HUES48 (cell line): ENCODE measurements at regions not wholly inside any gene's neighbourhood (a gene's known extent, or its start where the extent isn't known, plus 50 kb on each side); places are given as distances from the start of the nearest gene placed in this dataset.

ENCODE experiments used
- H3K27ac ChIP-seq: one replicate; pipeline ENCODE4 v1.7.0; 2013; ENCODE audit warnings: low read depth, low read length, inconsistent platforms
- H3K27me3 ChIP-seq: 2 replicates; pipeline ENCODE4 v1.6.1; 2013; ENCODE audit warnings: mild to moderate bottlenecking, low read length; ENCODE audit not compliant: control insufficient read depth, insufficient read depth
- H3K36me3 ChIP-seq: 2 replicates; pipeline ENCODE4 v1.6.1; 2013; ENCODE audit warnings: low read length; ENCODE audit not compliant: control insufficient read depth, insufficient read depth
- H3K4me1 ChIP-seq: 2 replicates; pipeline ENCODE4 v1.6.1; 2013; ENCODE audit warnings: mild to moderate bottlenecking, low read length; ENCODE audit not compliant: control insufficient read depth, insufficient read depth
- H3K4me3 ChIP-seq: 2 replicates; pipeline ENCODE4 v1.5.1; 2013; ENCODE audit warnings: mild to moderate bottlenecking, low read depth, low read length
- H3K9ac ChIP-seq: 2 replicates; pipeline ENCODE4 v1.6.1; 2013; ENCODE audit warnings: mild to moderate bottlenecking, low read depth, low read length, moderate library complexity
- H3K9me3 ChIP-seq: 2 replicates; pipeline ENCODE4 v1.6.1; 2013; ENCODE audit warnings: low read length; ENCODE audit not compliant: control insufficient read depth, insufficient read depth

DNA sequence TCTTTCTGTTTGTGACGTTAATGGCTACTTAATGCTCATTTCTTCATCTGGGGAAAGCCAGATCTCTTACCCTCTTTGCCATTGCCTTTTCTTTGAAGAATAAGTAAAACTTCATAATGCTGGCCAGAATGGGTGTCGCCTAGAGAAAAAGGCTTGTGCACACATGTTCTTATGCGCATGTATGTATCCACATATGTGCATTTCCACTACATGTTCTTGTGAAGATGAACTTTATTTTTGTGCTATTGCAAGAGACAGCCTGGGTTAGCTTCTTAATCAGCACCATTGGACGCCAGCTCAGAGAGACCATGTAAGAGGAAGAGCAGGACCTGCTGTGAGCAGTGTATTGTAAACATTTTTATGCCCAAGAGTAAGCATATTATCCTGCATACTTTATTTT is 178.7 kb downstream of the SPRY1 start:
- Histone ChIP-seq H3K36me3 (no peaks in the 10 kb centered on the region), H3K9me3 (no peaks in the 10 kb centered on the region), H3K9ac (no peak overlapping the region), H3K4me3 (no peak overlapping the region), H3K27me3 (no peaks in the 10 kb centered on the region), H3K27ac (no peak overlapping the region), H3K4me1 (no peaks in the 10 kb centered on the region)

DNA sequence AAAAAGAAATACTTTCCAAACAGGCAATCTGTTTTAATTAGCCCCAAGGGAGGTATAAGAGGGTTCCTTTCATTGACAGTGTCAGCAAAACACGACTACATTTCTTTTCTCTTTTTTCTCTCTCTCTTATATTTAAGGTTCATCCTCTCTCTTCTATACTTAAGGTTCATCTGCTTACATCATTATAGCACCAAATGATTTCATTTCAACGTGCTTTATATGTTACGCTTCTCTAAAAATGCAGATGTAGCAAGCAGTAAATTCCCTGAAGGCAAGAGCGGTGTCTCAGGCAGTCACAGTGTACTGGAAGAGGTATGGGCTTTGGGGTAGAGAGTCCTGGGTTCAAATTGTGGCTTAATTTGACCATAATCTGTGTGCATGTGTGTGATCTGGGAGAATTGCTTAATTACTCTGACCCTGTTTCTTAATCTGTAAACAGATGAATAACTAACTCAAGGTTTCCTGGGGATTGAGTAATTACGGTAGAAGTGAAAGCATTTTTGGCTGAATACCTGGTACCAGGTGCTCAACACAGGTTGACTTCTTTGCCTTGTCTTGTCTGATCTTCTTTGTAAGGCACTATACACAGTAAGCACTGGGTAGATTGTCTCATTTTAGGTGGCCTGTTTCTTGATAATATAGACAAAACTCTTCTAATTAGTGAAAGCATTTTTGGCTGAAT is 180.8 kb downstream of the SPRY1 start:
- H3K9ac ChIP-seq: no peak overlapping the region
- H3K27ac ChIP-seq: no peak overlapping the region
- peaks cover 4% of the 10 kb centered on the region; the same call in 1 of the 2 replicates for H3K9me3 ChIP-seq
- H3K27me3 ChIP-seq: no peaks in the 10 kb centered on the region
- no peaks in the 10 kb centered on the region for H3K36me3 ChIP-seq
- H3K4me3 ChIP-seq: no peak overlapping the region
- H3K4me1 ChIP-seq: no peaks in the 10 kb centered on the region

DNA sequence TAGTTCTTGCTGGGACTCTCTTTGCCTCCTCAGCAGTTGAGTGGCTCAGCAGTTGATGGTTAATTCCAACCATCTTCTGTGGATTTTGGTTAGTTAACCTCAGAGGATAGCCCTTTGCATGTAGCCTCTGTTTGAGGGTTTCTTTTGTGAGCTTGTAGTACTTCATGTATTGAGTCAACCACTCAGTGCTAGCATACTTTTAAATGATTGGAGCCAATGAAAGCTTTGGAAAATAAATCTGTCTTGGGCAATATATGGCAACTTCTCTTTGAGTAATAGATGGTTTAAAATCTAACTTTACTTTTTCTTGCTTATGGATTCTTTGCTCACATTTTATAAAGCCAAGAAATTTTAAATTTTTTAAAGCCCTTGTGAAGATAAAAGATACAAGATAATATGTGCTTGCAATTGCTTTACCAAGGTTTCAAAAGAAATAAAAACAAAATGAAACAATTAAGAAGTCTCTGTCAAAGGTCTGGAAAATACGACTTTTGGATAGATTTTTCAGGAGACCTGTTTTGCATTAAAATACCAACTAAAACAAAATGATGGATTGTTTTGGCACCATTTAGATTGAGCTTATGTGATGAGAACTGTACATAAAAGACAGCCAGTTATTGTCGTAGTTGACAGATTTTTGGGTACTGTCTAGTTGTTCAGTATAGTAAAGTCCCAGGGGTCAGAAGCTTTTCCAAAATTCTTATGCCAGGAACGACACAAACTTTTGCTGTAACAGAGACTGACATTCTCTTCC is 181.9 kb downstream of the SPRY1 start:
- Histone ChIP-seq H3K27me3 (no peaks in the 10 kb centered on the region), H3K27ac (no peak overlapping the region), H3K4me3 (no peak overlapping the region), H3K9me3 (peaks cover 4% of the 10 kb centered on the region; the same call in 1 of the 2 replicates), H3K4me1 (no peaks in the 10 kb centered on the region), H3K36me3 (no peaks in the 10 kb centered on the region), H3K9ac (no peak overlapping the region)

DNA sequence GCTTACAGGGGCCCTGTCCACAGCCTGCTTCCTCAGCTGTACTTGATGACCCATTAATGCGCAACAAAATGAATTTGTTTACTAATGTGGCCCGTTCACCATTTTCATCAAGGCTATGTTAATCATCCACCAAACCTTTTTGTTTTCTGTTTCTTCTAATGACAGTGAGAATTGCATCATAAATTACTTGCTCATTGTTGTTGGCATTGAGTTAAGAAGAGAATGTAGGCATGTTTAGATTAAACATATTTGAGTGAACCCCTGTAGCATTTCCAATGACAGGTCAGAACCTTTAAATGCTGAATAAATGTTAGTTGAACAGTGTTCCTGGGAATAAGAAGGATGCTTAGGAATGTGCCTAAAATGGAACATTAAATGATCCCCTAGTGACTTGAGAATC is 183.4 kb downstream of the SPRY1 start:
- H3K36me3 ChIP-seq: no peaks in the 10 kb centered on the region
- no peak overlapping the region for H3K27ac ChIP-seq
- no peak overlapping the region for H3K4me3 ChIP-seq
- H3K9ac ChIP-seq: no peak overlapping the region
- H3K9me3 ChIP-seq: peaks cover 4% of the 10 kb centered on the region; the same call in 1 of the 2 replicates
- no peaks in the 10 kb centered on the region for H3K27me3 ChIP-seq
- H3K4me1 ChIP-seq: peaks cover 2% of the 10 kb centered on the region

DNA sequence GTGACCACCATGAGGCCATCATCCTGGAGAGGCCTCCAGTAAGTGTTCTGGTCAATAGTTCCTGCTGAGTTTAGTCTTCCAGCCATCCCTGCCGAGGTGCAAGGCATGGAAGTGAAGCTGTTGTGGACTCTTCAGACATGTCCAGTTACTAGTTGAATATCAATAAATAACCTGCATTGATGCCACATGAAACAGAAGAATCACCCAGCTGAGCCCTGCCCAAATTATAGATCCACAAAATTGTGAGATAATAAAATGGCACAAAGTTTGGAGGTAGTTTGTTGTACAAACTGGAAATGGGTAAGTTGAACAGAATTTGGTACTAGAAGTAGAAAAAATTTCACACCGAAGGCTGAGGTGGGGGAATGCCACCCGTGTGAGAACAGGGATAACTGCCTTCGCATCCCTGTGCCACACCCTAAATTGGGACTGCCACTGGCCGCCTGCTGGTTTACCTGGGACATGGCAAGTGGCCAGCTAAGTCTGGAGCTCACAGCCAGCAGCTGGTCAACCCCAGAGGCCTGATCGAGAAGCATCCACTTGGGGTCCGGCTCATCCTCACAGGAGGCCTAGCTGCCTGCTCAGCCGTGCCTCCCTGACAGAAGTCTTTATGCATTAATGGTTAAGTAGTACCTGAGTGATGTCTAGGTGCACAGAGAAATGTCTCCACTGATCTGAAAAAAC is 184.5 kb downstream of the SPRY1 start:
- H3K27ac ChIP-seq: no peak overlapping the region
- H3K36me3 ChIP-seq: no peaks in the 10 kb centered on the region
- peaks cover 9% of the 10 kb centered on the region for H3K4me1 ChIP-seq
- H3K27me3 ChIP-seq: no peaks in the 10 kb centered on the region
- no peak overlapping the region for H3K4me3 ChIP-seq
- H3K9me3 ChIP-seq: peaks cover 4% of the 10 kb centered on the region; the same call in 1 of the 2 replicates
- no peak overlapping the region for H3K9ac ChIP-seq

DNA sequence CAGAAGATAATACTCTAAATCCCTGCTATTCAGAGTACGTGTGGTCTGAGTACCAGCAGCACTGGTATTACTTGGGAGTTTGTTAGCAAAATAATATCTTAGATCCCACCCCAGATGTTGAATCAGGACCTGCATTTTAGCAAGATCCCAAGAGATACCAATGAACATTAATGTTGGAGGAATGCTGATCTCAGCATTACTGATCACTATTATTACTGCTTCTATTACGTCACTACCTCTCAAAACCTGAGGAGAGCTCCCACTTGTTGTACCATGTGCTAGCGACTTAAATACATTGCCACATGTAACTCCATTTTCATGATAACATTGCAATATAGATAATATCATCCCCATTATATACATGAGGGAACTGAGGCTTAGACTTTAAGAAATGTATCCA is 185.2 kb downstream of the SPRY1 start:
- Histone ChIP-seq H3K36me3 (no peaks in the 10 kb centered on the region), H3K9ac (no peak overlapping the region), H3K27ac (no peak overlapping the region)

DNA sequence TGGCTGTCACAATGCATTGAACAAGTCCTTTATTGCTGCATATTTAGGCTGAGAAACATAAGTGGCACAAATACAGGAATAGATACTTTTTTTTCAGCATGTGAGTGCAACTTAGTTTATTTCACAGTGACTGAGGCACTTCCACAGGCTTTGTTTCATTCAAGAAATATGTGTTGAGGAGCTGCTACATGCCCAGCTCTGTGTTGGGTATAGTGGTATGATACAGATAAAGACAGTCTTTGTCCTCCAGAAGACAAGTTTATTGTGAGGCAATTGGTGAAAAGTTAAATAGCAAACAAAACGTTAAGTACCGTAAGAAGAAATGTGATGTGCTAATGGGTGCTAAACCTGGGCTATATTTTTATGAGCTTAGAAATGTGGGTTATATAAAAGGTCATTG is 186.4 kb downstream of the SPRY1 start:
- no peak overlapping the region for H3K4me3 ChIP-seq
- peaks cover 4% of the 10 kb centered on the region; the same call in 1 of the 2 replicates for H3K9me3 ChIP-seq
- H3K4me1 ChIP-seq: peaks cover 11% of the 10 kb centered on the region
- no peaks in the 10 kb centered on the region for H3K27me3 ChIP-seq
- H3K27ac ChIP-seq: no peak overlapping the region
- H3K9ac ChIP-seq: no peak overlapping the region
- no peaks in the 10 kb centered on the region for H3K36me3 ChIP-seq

More for the DNA sequence above, 185.2 kb downstream of the SPRY1 start:
- Histone ChIP-seq H3K9me3 (peaks cover 4% of the 10 kb centered on the region; the same call in 1 of the 2 replicates), H3K4me3 (no peak overlapping the region), H3K27me3 (no peaks in the 10 kb centered on the region), H3K4me1 (peaks cover 11% of the 10 kb centered on the region)

DNA sequence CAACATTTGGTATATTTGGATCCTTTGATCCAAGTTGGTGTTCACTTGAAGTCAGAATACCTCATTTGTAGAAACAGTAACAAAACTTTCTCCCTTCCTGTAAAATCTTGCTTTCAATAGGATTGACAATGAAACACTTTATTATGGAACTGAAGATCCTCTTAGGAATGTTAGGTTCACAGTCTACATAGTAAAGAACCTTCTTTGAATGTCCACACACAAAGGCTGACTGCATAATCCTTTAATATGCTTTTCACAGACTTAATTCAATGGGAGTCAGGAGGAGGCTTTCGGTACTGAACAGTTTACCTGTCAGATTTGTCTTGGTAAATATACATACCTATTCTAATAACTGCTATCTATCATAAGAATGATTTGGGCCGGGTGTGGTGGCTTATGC is 188.5 kb downstream of the SPRY1 start:
- H3K4me1 ChIP-seq: peaks cover 11% of the 10 kb centered on the region
- H3K27ac ChIP-seq: peak overlapping the region; percentile 71
- H3K4me3 ChIP-seq: no peak overlapping the region
- no peak overlapping the region for H3K9ac ChIP-seq
- no peaks in the 10 kb centered on the region for H3K27me3 ChIP-seq
- peaks cover 4% of the 10 kb centered on the region; the same call in 1 of the 2 replicates for H3K9me3 ChIP-seq
- no peaks in the 10 kb centered on the region for H3K36me3 ChIP-seq

DNA sequence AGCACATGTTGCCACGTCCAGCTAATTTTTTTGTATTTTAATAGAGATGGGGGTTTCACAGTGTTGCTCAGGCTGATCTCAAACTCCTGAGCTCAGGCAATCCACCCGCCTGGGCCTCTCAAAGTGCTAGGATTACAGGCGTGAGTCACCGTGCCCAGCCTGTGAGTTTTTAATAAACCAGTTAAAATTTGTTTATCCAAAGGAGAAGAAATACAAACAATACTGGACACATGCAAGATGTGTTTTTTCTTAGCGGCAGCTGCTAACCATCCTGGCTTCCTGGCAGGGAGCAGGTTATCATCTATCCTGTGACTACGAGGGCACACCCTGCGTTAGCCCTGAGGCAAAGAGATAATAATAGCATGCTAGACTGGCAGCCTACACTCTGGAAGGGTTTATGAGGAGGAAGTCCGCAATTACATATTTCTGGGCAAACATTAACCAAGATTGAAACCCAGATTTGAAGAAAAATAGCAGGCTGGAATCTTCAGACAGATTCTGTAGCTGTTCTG is 191.4 kb downstream of the SPRY1 start:
- Histone ChIP-seq H3K4me1 (peaks cover 11% of the 10 kb centered on the region), H3K27ac (no peak overlapping the region), H3K9ac (no peak overlapping the region), H3K4me3 (no peak overlapping the region), H3K27me3 (no peaks in the 10 kb centered on the region), H3K9me3 (no peaks in the 10 kb centered on the region), H3K36me3 (no peaks in the 10 kb centered on the region)

DNA sequence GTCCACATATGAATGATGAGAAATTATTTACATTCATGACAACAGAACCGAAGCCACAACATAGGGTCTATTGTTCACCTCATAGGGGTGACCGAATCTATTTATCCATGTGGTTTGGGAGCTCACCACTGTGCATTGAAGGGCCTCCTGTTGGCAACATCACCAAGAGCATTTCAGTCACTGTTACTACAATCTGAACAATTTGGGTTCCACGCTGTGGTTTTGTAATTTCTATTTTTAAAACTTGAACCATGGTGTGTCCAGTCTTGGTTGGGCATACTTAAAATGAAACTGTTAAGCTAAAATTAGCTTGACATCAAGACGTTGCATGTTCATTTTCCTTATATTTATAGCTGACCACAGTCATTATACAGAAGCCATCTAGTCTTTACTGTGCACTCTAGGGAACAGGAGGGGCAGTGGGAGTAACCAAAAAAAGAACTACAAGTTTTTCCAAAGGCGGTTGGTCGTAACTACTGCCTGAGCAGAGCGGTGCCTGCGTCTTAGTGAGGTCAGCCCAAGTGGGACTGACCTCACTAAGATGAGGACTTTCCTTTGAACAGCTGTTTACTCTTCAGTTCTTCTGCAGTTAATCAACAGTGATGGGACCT is 192.1 kb downstream of the SPRY1 start:
- no peak overlapping the region for H3K27ac ChIP-seq
- H3K36me3 ChIP-seq: no peaks in the 10 kb centered on the region
- H3K27me3 ChIP-seq: no peaks in the 10 kb centered on the region
- H3K9ac ChIP-seq: no peak overlapping the region
- no peaks in the 10 kb centered on the region for H3K9me3 ChIP-seq
- H3K4me1 ChIP-seq: peaks cover 11% of the 10 kb centered on the region
- no peak overlapping the region for H3K4me3 ChIP-seq
